ENCODE measurements at regions not wholly inside any gene's neighbourhood (a gene's known extent, or its start where the extent isn't known, plus 50 kb on each side); places are given as distances from the start of the nearest gene placed in this dataset.

- TF ChIP-seq, protein P1, sequence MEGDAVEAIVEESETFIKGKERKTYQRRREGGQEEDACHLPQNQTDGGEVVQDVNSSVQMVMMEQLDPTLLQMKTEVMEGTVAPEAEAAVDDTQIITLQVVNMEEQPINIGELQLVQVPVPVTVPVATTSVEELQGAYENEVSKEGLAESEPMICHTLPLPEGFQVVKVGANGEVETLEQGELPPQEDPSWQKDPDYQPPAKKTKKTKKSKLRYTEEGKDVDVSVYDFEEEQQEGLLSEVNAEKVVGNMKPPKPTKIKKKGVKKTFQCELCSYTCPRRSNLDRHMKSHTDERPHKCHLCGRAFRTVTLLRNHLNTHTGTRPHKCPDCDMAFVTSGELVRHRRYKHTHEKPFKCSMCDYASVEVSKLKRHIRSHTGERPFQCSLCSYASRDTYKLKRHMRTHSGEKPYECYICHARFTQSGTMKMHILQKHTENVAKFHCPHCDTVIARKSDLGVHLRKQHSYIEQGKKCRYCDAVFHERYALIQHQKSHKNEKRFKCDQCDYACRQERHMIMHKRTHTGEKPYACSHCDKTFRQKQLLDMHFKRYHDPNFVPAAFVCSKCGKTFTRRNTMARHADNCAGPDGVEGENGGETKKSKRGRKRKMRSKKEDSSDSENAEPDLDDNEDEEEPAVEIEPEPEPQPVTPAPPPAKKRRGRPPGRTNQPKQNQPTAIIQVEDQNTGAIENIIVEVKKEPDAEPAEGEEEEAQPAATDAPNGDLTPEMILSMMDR (conservative IDR thresholded peaks at IDR 0.05) = no peak
- TF ChIP-seq EZH2 (IDR thresholded peaks at IDR 0.05; ENCODE audit: low read depth) = no peak
Measured at GRCh38 chr20:11222243-11222642, 548.4 kb upstream of the JAG1 start.
